ENCODE measurements at regions not wholly inside any gene's neighbourhood (a gene's known extent, or its start where the extent isn't known, plus 50 kb on each side); places are given as distances from the start of the nearest gene placed in this dataset.

DNA sequence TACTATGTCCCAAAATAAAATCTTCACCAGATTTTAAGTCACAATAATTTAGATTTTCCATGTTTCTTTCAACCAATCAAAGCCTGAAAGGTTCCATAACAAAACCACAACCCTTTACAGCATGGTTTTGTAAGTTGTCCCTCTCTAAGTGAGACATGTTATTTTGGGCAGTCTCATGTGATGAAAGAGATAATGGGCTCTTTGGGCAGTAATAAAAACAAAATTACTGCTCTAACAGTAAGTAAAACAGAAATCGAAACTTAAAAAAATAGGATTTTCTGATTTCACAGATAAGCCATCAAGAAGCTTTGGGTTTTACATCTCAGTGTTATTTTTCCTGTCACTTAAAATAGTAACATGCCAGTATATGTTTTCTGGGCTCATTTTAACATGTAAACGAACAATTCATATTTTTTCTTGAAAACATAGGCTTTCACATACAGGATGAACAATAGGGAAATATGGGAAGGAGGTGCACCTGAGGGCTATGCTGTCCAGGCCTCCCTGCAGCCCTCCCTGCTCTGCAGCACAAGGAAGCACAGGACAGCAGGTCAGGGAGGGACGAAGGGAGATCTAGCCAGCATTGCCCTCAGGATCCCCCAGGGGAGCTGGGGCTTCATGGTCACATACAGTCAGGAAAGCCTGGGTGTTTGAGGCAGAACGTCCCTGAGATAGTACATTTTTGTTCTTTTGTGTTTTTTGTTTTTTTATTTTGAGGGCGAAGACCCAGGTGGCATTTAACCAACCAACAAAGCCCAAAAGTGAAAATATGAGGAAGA, 157.4 kb downstream of the SHOX2 start:
- no peak overlapping the region for H3K4me3 ChIP-seq (replicated peaks; ENCODE audit: low read depth, low read length)
- TF ChIP-seq CTCF (IDR thresholded peaks at IDR 0.05; ENCODE audit: low read depth, low read length, missing control alignments), result no peak
- no peak for DNase-seq (ENCODE audit: extremely low read depth, low read depth)

DNA sequence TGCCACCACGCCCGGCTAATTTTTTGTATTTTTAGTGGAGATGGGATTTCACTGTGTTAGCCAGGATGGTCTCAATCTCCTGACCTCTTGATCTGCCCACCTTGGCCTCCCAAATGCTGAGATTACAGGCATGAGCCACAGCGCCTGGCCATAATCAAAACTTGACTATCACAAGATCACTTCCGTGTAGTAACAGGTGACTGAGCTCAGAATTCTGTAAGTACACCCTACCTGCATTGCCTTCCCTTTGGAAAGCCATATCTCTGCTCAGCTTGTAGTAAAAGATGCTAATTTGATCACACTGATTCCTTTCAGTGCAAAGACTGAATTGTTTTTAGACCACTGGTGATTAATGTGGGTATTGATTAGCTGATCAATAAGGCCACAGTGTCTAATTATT, 167.1 kb downstream of the SHOX2 start:
- H3K4me3 ChIP-seq (replicated peaks; ENCODE audit: low read depth, low read length), result no peak overlapping the region
- no peak for TF ChIP-seq CTCF (IDR thresholded peaks at IDR 0.05; ENCODE audit: low read depth, low read length, missing control alignments)
- DNase-seq (ENCODE audit: extremely low read depth, low read depth), result no peak

DNA sequence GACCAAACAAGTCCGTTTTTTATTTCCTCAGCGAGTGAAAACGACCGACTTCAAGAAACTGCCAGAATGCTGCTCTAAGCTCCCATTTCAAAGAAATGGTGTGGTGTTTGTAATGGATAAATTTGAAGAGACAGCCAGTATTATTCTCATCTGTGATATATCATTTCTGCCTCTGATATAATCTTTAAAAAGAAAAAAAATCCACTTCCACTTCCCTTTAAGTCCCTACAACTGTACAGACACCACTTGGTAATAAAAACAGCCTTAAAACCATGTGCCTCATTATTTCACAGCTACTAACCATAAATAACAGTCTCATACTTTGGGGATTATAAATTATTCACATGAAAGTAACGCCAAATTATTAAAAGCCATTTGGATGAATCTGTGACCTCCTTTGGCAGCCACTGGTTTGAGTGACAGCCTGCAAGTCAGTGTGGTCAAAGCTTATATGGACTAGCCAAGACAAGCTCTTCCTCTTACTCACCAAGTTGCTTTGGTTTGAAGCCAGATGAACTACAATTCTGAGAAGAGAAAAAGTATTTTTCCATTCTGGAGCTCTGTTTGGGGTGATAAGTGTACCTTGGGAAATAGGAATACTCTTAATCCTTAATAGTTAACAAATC, 168.0 kb downstream of the SHOX2 start:
- no peak overlapping the region for H3K4me3 ChIP-seq (replicated peaks; ENCODE audit: low read depth, low read length)
- DNase-seq (ENCODE audit: extremely low read depth, low read depth), result no peak
- TF ChIP-seq CTCF (IDR thresholded peaks at IDR 0.05; ENCODE audit: low read depth, low read length, missing control alignments), result no peak

- DNase-seq (ENCODE audit: extremely low read depth, low read depth), result no peak
- TF ChIP-seq CTCF (IDR thresholded peaks at IDR 0.05; ENCODE audit: low read depth, low read length, missing control alignments), result no peak
- no peak overlapping the region for H3K4me3 ChIP-seq (replicated peaks; ENCODE audit: low read depth, low read length)
Measured at GRCh38 chr3:157931517-157931916, 174.7 kb downstream of the SHOX2 start.

GRCh38 chr3:157930000-157930780, 176.0 kb downstream of the SHOX2 start:
- TF ChIP-seq CTCF (IDR thresholded peaks at IDR 0.05; ENCODE audit: low read depth, low read length, missing control alignments), result no peak
- no peak overlapping the region for H3K4me3 ChIP-seq (replicated peaks; ENCODE audit: low read depth, low read length)
- no peak for DNase-seq (ENCODE audit: extremely low read depth, low read depth)

GRCh38 chr3:157926822-157927221, 179.4 kb downstream of the SHOX2 start:
- no peak for DNase-seq (ENCODE audit: extremely low read depth, low read depth)
- no peak for TF ChIP-seq CTCF (IDR thresholded peaks at IDR 0.05; ENCODE audit: low read depth, low read length, missing control alignments)

More at GRCh38 chr3:157926822-157927221, 179.4 kb downstream of the SHOX2 start:
- no peak overlapping the region for H3K4me3 ChIP-seq (replicated peaks; ENCODE audit: low read depth, low read length)
